HFF-Myc (cell line): ENCODE measurements at regions not wholly inside any gene's neighbourhood (a gene's known extent, or its start where the extent isn't known, plus 50 kb on each side); places are given as distances from the start of the nearest gene placed in this dataset.

Source experiments
- DNase-seq: peaks from one replicate; pipeline ENCODE4 v3.0.0-alpha.2; 2011; ENCODE audit warnings: low read depth; ENCODE audit errors: extremely low read depth
- H3K4me3 ChIP-seq: replicated peaks from 2 replicates; pipeline ENCODE4 v1.5.1; 2011; ENCODE audit warnings: low read depth, mild to moderate bottlenecking, control low read depth, low read length
- TF ChIP-seq, protein P1 (sequence below): IDR thresholded peaks from 2 replicates; pipeline ENCODE4 v1.5.1; 2012; ENCODE audit warnings: mild to moderate bottlenecking, low read depth, low read length, control low read depth; ENCODE audit errors: missing control alignments

DNA sequence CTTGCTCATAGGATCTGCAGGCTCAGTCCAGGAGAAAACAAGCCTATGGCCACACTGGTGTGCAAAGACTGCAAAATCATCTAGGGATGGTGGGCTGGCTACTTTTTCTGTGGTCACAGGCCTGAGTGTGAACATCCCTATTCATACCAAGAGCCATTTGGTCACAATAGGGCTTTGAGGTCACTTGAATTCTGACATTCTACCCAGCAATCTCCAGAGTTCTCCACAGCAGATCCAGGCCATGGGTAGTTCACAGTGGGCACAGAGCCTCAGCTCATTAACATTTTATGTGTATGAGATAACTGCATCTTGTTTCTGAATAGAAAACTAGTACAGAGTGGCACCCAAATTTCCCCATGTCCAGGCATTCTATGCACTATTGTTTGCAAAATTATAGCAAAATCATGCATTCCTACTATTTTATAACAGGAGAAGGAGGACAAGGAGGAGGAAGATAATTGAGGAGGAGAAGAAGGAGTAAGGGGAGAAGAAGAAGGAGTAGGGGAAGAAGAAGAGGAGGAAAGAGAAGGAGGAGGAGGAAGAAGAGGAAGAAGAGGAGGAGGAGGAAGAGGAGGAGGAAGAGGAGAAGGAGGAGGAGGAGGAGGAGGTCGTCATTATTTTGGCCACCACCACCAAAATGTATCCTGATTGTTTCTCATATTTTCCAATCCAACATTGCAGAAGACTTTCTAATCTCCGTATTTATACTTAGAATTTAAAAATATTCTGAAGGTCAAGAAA is 129.0 kb downstream of the SEMA6D start:
- H3K4me3 ChIP-seq = no peak overlapping the region
- no peak for DNase-seq
- TF ChIP-seq, protein P1, sequence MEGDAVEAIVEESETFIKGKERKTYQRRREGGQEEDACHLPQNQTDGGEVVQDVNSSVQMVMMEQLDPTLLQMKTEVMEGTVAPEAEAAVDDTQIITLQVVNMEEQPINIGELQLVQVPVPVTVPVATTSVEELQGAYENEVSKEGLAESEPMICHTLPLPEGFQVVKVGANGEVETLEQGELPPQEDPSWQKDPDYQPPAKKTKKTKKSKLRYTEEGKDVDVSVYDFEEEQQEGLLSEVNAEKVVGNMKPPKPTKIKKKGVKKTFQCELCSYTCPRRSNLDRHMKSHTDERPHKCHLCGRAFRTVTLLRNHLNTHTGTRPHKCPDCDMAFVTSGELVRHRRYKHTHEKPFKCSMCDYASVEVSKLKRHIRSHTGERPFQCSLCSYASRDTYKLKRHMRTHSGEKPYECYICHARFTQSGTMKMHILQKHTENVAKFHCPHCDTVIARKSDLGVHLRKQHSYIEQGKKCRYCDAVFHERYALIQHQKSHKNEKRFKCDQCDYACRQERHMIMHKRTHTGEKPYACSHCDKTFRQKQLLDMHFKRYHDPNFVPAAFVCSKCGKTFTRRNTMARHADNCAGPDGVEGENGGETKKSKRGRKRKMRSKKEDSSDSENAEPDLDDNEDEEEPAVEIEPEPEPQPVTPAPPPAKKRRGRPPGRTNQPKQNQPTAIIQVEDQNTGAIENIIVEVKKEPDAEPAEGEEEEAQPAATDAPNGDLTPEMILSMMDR = no peak

DNA sequence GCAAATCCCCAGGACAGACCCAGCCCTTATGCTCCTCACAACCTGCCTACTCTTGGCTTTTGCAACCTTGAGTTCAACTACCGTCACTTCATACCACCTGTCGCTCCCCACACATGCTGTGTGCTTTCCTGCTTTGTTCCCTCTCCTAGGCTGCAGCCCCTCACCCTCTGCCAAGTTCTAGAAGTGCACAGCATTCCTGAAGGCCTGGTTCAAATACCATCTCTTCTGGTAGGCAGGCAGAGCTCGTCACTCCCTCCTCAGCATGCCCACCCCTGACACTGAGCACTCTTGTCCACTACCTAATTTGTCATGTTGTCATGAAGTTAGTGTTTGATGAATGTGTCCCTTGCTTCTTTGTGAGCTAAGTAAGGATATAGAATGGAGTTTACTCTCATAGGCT is 129.6 kb downstream of the SEMA6D start:
- TF ChIP-seq, protein P1 = no peak
- no peak overlapping the region for H3K4me3 ChIP-seq
- no peak for DNase-seq

DNA sequence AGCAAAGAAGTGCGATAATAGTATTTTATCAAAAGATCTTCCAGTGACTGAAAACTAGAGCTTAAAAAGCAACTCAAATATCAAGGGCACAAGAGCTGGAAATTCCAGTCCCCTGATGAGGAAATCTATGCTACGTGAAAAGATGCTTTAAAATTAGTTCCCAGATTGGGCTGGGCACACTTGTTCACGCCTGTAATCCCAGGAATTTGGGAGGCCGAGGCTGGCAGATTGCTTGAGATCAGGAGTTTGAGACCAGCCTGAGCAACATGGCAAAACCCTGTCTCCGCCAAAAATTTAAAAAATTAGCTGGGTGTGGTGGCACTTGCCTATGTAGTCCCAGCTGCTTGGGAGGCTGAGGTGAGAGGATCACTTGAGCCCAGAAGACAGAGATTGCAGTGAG is 138.8 kb downstream of the SEMA6D start:
- no peak for DNase-seq
- H3K4me3 ChIP-seq = no peak overlapping the region
- TF ChIP-seq, protein P1 = no peak

DNA sequence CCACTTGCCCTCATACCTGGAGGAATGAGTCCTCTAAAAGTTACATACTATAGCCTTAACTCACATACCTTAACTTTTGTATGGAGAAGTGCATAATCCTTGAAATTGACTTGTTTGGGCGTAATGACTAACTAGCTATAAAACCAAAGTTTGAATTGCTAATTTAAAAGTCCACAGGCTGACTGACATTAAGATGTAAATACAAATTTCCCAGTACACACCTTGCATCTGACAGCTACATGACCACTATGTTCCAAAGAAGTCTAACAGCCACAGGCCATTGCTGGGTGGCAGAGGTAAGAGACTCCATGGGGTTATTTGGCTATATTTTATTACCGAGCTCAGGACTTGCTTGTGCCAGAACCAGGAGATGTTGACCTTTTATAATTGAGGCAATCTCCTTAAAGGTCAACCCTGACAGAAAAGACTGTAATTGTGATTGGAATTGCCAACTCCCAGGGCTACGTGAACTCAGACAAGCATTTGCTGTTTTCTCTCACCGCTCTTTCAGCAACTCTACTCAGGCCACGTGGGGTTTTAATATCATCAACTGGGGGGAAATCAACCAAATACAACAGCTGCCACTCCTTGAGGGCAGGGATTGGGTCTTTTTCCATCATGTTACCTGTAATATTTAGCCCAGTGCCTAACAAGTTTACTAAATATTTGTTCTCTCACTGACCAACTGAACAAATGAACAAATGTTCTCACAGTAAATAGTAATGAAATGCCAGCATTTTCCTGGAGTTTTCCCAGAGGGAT is 139.9 kb downstream of the SEMA6D start:
- TF ChIP-seq, protein P1 = no peak
- no peak overlapping the region for H3K4me3 ChIP-seq
- no peak for DNase-seq

DNA sequence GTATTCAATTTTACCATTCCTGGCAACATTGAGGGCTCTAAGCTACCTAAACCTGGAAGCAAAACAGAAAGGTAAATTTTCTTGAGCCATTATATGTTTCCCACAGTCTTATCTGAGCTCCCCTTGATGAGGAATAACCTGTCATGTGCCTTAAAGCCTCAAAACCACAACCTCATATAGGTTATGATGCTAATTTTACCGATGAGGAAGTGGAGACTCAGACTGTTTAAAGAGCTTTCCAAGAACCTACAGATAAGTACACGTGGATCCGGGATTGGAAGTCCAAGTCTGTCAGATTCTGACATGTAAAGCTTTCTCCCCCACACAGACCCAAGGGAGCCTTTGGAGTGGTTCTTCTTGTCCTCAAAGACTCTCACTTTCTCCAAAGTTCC is 140.5 kb downstream of the SEMA6D start:
- TF ChIP-seq, protein P1 = no peak
- no peak for DNase-seq
- no peak overlapping the region for H3K4me3 ChIP-seq

DNA sequence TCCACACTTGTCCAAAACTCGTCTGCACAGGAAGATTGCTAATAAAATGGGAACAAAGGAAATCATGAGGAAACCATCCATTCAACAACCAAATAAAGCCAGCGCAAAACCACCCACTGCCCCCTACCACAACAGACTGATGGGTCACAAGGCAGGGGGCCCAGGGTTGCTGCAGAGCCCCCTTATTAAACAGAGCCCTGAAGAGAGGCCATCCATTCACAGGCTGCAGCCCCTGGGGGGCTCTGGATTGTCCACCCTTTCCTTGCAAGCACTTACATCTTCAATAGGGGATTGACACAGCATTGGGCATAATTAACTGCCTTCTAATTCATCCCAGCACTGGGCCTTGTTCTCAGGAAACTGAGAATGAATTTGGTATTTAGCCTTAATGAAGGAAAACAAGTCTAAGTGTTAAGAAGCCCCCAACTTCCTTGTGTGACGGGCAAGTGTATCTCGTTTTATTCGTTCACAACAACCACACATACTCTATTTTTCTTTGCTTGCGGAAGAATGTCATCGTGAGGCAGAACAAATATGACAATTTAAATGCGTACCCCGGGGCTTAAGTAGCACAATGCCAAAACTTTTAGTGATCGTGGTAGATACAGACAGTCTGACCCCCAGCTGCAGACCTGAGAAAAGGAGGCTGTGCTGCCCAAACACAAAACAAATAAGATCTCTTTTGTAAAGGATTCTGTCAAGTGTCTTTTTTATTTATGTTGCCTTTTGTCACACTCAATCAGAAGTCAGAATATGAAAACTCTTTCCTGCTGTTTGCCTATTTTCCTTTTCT is 144.0 kb downstream of the SEMA6D start:
- H3K4me3 ChIP-seq = no peak overlapping the region
- no peak for DNase-seq
- TF ChIP-seq, protein P1 = no peak
